H54 (cell line): ENCODE measurements at regions not wholly inside any gene's neighbourhood (a gene's known extent, or its start where the extent isn't known, plus 50 kb on each side); places are given as distances from the start of the nearest gene placed in this dataset.

Source experiments
- DNase-seq: peaks from one replicate; pipeline ENCODE4 v3.0.0; 2011; ENCODE audit warnings: low spot score, mixed read lengths; ENCODE audit not compliant: insufficient read length
- FAIRE-seq: peaks from 3 replicates; lab custom pipeline; 2011; peaks lifted over from hg19 to GRCh38; lab: Jason Lieb, UNC
- POLR2A ChIP-seq: IDR thresholded peaks from 2 replicates; pipeline ENCODE4 v1.6.1; 2011; ENCODE audit warnings: low read depth, mild to moderate bottlenecking, low read length

- DNase-seq: no peak
- no peak for TF ChIP-seq POLR2A
- no peak for FAIRE-seq
Measured at GRCh38 chrX:42135583-42136228, 212.4 kb upstream of the CASK start.

DNA sequence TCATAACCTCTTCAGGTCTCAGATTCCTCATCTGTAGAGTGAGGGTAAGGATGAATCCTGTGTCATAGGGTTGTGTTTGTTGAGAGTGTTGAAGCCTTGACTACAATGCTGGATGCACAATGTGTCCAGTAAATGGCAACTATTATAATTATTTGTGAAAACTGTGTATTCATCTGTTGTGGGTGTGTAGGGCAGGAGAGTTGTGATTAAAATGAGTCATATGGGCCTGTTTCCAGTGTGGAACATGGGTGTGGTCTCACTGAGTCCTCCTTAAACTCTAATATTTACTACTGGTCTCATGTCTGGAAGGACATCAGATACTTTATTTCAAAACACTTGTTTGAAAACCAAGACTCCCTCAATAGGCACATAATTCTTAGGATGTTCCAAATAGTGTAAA, 208.5 kb upstream of the CASK start:
- no peak for TF ChIP-seq POLR2A
- FAIRE-seq: no peak

GRCh38 chrX:42129022-42129940, 205.9 kb upstream of the CASK start:
- no peak for TF ChIP-seq POLR2A
- no peak for FAIRE-seq
- no peak for DNase-seq

More for the DNA sequence above, 208.5 kb upstream of the CASK start:
- no peak for DNase-seq

- FAIRE-seq (no peak), DNase-seq (no peak)
Measured at GRCh38 chrX:42128587-42128986, 205.2 kb upstream of the CASK start.

GRCh38 chrX:42128020-42128419, 204.7 kb upstream of the CASK start:
- no peak for FAIRE-seq
- TF ChIP-seq POLR2A: no peak
- DNase-seq: no peak

More at GRCh38 chrX:42128587-42128986, 205.2 kb upstream of the CASK start:
- no peak for TF ChIP-seq POLR2A

DNA sequence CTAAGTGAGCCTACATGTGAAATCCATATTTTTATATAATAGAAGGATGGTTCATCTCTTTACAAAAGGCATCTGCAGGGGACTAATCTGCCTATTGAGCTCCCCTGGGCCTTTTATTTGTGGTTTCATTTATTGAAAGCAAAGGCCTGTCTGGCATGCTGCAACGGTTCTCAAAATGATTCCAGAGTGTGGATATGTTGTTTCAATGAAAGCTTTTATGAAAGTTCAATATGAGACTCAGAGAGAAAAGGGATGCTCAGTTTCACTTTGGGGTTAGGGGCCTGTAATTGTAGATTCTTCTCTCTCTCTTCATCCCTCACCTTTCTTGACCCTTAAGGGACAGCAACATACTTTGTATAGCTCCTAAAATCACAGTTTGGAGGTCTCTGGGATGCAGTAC, 204.2 kb upstream of the CASK start:
- no peak for DNase-seq
- no peak for TF ChIP-seq POLR2A

GRCh38 chrX:42123369-42123768, 200.0 kb upstream of the CASK start:
- DNase-seq (no peak), FAIRE-seq (no peak)
- no peak for TF ChIP-seq POLR2A

More for the DNA sequence above, 204.2 kb upstream of the CASK start:
- no peak for FAIRE-seq

DNA sequence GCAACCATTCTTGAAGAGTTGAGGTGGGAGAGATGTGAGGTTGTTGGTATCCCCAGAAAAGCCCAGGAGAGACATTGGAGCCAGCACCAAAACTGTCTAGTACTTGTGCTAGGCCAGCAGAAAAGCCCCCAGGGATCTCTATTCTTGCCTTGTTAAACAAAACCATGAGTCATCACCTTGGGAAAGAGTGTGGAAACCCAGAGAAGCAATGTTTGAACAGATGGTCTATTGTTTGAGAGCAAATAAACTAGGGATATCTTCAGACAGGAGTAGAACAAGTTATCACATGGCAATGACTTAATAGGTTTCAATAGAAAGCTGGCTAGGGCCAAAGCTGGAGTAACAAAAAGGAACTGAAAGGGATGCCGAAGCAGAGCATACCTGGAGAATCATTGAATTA, 195.7 kb upstream of the CASK start:
- TF ChIP-seq POLR2A: no peak
- DNase-seq (no peak), FAIRE-seq (no peak)

- DNase-seq (no peak), FAIRE-seq (no peak)
- TF ChIP-seq POLR2A: no peak
Measured at GRCh38 chrX:42117318-42117717, 194.0 kb upstream of the CASK start.

DNA sequence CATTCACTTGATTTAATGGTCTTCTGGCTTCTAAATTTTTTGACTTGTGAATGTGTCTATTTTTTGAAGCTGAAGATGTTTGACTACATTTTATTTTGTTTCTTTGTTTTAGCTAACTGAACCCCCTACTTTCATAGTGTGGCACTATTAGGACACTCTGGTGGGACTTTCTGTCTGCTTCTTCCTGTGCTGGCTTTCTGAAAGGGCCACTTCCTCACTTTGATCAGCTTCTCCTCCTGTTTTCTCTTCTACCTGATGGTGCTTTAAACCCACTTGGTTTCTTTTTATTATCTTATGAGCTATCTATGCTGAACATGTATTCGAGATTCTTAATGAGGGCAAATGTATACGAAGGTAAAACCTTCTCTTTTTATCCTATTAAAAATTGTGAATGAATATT, 186.1 kb upstream of the CASK start:
- FAIRE-seq: no peak
- DNase-seq: no peak
- TF ChIP-seq POLR2A: no peak

DNA sequence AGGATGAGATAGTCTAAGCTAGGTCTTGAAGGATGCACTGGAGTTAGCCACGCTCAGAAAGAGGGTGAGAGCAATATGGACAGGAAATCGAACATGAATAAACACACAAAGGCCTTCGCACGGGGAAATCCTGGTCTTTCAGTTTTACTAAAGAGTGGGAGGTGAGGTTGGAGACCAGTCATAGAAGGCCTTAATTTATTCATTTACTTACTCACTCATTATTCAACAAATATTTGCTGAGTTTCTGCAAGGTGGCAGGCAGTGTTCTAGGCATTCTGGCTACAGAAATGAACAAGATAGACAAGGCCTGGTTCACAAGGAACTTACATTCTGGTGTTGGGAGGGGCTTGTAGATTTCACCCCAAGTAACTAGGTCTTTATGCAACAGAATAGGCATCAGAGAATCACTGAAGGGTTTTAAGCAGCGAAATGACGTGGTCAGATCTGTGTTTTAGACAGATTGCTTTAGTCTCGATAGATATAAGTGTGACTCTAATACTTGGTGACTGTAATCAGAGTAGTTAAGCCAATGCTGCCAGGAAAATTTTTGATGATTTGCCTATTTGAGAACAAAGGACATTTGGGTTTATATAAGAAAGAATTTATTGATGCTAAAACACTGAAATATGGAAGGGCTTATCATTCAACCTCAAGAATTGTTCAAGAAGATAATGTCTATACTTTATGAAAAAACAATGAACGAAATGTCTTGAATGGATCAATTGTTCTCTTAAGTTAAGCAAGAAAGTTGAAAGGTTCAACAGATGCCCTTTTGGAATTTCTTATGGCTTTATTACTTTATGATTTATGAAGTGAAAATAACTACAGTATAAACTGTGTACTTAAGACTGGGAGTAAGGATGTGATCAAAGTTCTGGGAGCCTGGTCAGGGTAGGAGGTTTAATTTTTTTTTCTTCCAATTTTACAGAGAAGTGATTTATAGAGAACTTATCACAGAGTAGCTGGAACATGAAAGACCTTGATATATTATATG, 184.4 kb upstream of the CASK start:
- FAIRE-seq: no peak
- no peak for DNase-seq
- no peak for TF ChIP-seq POLR2A

DNA sequence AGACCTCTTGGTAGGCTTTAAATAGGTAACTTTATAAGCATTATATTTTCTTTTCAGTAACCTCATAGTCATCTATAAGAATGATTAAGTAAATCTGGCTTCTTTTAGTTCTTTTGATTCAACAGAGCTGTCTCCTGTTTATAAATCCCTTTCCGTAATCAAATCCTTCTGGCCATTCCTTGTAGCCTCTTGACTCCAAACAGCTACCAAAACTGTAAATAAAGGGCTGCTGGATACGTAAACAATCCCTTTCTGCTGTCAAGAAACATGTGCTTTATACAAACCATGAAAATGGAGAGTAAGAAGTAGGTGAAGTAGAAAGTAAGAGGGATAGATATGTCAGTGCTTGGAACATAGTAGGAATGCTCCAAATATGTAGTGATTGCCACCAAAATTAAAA, 183.2 kb upstream of the CASK start:
- FAIRE-seq (no peak), DNase-seq (no peak)
- TF ChIP-seq POLR2A: no peak

DNA sequence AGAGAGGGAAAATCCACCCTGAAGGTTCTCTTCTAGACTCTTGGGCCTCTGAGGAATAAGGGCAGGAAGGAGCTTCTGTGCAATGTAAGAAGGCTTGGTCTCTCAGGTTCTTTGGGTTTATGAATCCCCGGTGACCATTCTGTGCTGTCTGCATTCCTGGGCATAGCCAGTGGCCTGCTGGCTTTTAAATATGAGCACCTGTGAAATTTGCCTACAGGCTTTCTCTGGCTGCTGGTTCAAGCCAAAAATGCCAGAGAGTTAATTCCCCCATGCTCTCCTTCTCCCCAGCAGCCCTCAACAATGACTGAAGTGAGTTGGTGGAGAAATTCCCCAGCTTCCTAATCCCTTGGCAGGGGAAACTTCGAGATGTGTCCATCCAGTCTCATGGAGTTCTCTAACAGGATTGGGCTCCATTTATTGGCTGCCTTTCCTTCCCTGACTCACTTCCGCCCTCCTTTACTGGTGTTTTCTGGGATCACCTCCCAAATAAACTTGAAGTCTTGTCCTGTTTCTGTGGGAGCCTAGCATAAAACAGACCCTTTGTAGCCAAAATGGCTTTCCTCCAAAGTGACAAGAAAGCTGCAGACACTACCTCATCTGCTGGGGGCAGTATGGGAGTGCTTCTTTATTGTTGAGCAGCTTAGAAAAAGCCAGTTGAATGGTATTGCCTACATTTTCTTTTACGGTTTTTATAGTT, 179.4 kb upstream of the CASK start:
- FAIRE-seq (no peak), DNase-seq (no peak)
- TF ChIP-seq POLR2A: no peak

GRCh38 chrX:42098900-42099299, 175.5 kb upstream of the CASK start:
- DNase-seq: no peak
- FAIRE-seq: no peak
- TF ChIP-seq POLR2A: no peak
